Thyroid gland (tissue), 4 donors: ENCODE measurements at regions not wholly inside any gene's neighbourhood (a gene's known extent, or its start where the extent isn't known, plus 50 kb on each side); places are given as distances from the start of the nearest gene placed in this dataset. TPM values are rescaled to one million over a fixed set of nuclear protein-coding genes. Genes with fewer than 3 reads are reported as not detected.
"Not testable (repeated sequence)": the region's sequence is repeated elsewhere in the genome, so short reads cannot be mapped to it uniquely, and the experiment has no call there.

Experiments
- DNase-seq, 2 donors: peaks; one replicate each; pipeline ENCODE4 v3.0.0-alpha.2; 2019
- H3K27ac ChIP-seq, 3 donors: fragments of 200-600 bp; sonication (generic); 1 replicate in 2 of 3; 2 replicates in 1 of 3; pipeline ENCODE4 v1.5.1; 2016 to 2019; ENCODE audit warnings: mild to moderate bottlenecking in 1 of 3, moderate library complexity in 1 of 3
- H3K27me3 ChIP-seq: fragments of 200-600 bp; sonication (generic); one replicate; pipeline ENCODE4 v1.5.1; 2019
- H3K36me3 ChIP-seq, 2 donors: fragments of 200-600 bp; sonication (generic); one replicate each; pipeline ENCODE4 v1.5.1; 2016 to 2019
- H3K4me1 ChIP-seq, 2 donors: fragments of 200-600 bp; sonication (generic); one replicate each; pipeline ENCODE4 v1.5.1; 2017 to 2019
- H3K4me3 ChIP-seq, 3 donors: fragments of 200-600 bp; sonication (generic); replicated peaks in 1 of 3; 1 replicate in 2 of 3; 2 replicates in 1 of 3; pipeline ENCODE4 v1.5.1; 2016; ENCODE audit warnings: mild to moderate bottlenecking in 1 of 3
- H3K9me3 ChIP-seq: fragments of 200-600 bp; sonication (generic); one replicate; pipeline ENCODE4 v1.5.1; 2017
- POLR2A ChIP-seq, 2 donors: fragments of 450-650 bp; IDR thresholded peaks; one replicate each; pipeline ENCODE4 v1.6.1; 2017; ENCODE audit warnings: antibody characterized with exemption in 2 of 2, mild to moderate bottlenecking in 2 of 2, moderate library complexity in 1 of 2
- WGBS, 2 donors: methylation state at CpG; one replicate each; pipeline ENCODE4 v1.1.5; 2017; 5-methylcytosine and 5-hydroxymethylcytosine counted together
- intact Hi-C: fragments of 100-400 bp; cut with DNase I; formaldehyde crosslinking; loops from one replicate; pipeline ENCODE4 v1.15.1; 2023
- small RNA-seq: library from RNA; depleted of rRNA; stranded (forward); fragments of <200 nt; gene quantifications from one replicate; pipeline ENCODE3, GENCODE V24; 2016
- TF ChIP-seq, protein P1 (sequence below), 6 experiments: fragments of 200-600 bp in 3 of 6; fragments of 450-650 bp in 3 of 6; sonication (generic) in 3 of 6; IDR thresholded peaks; one replicate each; pipeline ENCODE4 v1.5.1; 2016 to 2019; ENCODE audit warnings: antibody characterized with exemption in 6 of 6, mild to moderate bottlenecking in 2 of 6, inconsistent platforms in 1 of 6, moderate library complexity in 1 of 6

DNA sequence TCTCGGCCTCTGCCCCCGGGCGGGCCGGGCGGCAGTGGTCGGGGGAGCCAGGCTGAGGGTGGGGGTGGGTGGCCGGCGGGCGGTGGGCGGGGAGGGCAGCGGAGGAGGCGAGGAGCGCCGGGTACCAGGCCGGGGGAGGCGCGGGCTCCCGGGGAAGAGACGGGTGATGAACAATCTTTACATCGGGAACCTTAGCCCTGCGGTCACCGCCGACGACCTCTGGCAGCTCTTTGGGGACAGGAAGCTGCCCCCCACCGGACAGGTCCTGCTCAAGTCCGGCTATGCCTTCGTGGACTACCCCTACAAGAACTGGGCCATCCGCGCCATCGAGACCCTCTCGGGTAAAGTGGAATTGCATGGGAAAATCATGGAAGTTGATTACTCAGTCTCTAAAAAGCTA is 112.5 kb downstream of the NBPF12 start:
- Histone ChIP-seq H3K4me3 (no peak overlapping the region), H3K27ac (no peak overlapping the region), H3K27me3 (no peaks in the 10 kb centered on the region), H3K4me1 (no peaks in the 10 kb centered on the region), H3K36me3 (no peaks in the 10 kb centered on the region), H3K9me3 (no peaks in the 10 kb centered on the region)
- DNase-seq = no peak
- intact Hi-C loops = no loop called here
- 96% methylated on average over 31 of the region's 31 CpGs for WGBS, 2 donors
- no peak for TF ChIP-seq POLR2A (IDR thresholded peaks at IDR 0.05)
- TF ChIP-seq, protein P1, sequence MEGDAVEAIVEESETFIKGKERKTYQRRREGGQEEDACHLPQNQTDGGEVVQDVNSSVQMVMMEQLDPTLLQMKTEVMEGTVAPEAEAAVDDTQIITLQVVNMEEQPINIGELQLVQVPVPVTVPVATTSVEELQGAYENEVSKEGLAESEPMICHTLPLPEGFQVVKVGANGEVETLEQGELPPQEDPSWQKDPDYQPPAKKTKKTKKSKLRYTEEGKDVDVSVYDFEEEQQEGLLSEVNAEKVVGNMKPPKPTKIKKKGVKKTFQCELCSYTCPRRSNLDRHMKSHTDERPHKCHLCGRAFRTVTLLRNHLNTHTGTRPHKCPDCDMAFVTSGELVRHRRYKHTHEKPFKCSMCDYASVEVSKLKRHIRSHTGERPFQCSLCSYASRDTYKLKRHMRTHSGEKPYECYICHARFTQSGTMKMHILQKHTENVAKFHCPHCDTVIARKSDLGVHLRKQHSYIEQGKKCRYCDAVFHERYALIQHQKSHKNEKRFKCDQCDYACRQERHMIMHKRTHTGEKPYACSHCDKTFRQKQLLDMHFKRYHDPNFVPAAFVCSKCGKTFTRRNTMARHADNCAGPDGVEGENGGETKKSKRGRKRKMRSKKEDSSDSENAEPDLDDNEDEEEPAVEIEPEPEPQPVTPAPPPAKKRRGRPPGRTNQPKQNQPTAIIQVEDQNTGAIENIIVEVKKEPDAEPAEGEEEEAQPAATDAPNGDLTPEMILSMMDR (IDR thresholded peaks at IDR 0.05) = no peak

DNA sequence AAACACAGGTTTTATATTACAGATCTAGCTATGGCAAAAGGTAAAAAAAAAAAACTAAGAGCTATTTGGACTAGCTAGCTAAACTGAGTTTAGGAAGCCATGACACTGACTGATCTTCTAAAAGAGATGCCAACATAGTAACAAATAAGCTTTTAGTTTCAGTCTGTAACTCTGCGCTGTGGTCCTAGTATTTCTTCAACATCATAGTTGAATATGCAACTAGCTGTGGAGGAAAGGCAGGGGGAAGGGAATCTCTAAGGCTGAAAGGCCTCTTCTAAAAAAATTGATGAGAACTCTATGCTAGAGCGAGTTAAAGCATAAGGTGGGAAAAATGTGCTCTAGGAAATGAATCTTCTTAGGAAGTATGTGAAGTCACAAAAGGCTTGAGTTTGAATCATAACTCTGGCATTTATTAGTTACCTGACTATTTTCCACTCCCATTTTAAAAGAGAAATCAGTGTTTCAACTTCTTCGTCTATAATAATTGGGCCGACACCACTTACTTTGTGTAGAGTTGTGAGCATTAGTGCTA is 108.8 kb downstream of the NBPF12 start:
- H3K9me3 ChIP-seq, H3K27me3 ChIP-seq, H3K4me1 ChIP-seq, intact Hi-C loops, DNase-seq, H3K27ac ChIP-seq, H3K4me3 ChIP-seq, H3K36me3 ChIP-seq: not testable (repeated sequence)
- WGBS, 2 donors = 63 to 79% methylated on average over 4 of the region's 4 CpGs

DNA sequence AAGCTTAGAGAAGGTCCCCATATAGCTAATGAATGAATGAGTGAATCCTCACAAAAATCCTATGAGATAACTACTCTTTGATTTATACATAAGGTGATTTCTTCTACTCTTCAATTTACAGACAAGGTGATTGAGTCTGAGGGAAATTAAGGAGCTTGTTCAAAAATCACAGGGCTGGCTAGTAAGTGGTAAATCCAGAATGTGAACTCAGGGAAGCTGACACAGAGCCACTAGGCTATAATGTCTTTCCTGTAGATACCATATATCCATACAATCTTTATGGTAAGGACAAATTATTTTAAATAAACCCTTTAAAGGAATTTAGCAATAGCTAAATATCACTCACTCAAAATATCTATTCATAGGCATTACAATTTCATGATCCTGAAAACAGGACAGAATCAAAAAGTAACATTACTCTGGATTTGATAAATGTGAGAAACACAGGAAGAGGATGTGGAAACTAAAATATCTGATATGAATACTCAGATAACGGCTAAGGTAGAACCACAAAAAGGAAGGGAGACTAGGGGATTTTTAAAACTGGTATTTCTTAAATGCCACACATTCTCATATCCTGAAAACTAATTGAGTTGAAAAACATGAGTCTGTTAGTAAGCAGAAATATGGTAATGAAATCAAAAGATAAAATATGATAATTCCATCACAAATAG is 108.2 kb downstream of the NBPF12 start:
- Histone ChIP-seq H3K27ac (no peak overlapping the region), H3K36me3 (no peaks in the 10 kb centered on the region), H3K4me3 (no peak overlapping the region), H3K9me3 (no peaks in the 10 kb centered on the region), H3K4me1 (no peaks in the 10 kb centered on the region), H3K27me3 (no peaks in the 10 kb centered on the region)
- DNase-seq = no peak
- intact Hi-C loops = no loop called here
- TF ChIP-seq, protein P1 (IDR thresholded peaks at IDR 0.05) = no peak
- TF ChIP-seq POLR2A (IDR thresholded peaks at IDR 0.05) = no peak
- WGBS, 2 donors = 64 to 67% methylated on average over 1 of the region's 1 CpG

Small RNAs in the stretch of these regions (small RNA-seq; reads per million reads assigned to genes)
- not detected for gene RNU1-151P
